HepG2 (cell line): ENCODE measurements at regions not wholly inside any gene's neighbourhood (a gene's known extent, or its start where the extent isn't known, plus 50 kb on each side); places are given as distances from the start of the nearest gene placed in this dataset.

Experiments used
- BCL6 ChIP-seq: IDR thresholded peaks from 2 replicates; pipeline ENCODE4 v1.6.1; 2016; ENCODE audit warnings: missing genetic modification reagents, missing compliant biosample characterization
- ELF3 ChIP-seq: IDR thresholded peaks from 2 replicates; pipeline ENCODE4 v1.6.1; 2016; ENCODE audit warnings: missing genetic modification reagents, missing compliant biosample characterization
- FOXJ3 ChIP-seq: sonication (generic); formaldehyde crosslinking; IDR thresholded peaks from 2 replicates; pipeline ENCODE4 v1.4.0; 2020; ENCODE audit warnings: missing genetic modification reagents, mild to moderate bottlenecking, borderline replicate concordance
- IRF2 ChIP-seq: IDR thresholded peaks from 2 replicates; pipeline ENCODE4 v1.6.1; 2018; ENCODE audit warnings: missing genetic modification reagents, missing compliant biosample characterization
- JUNB ChIP-seq: sonication (generic); formaldehyde crosslinking; IDR thresholded peaks from 2 replicates; pipeline ENCODE4 v1.8.0; 2022; ENCODE audit warnings: missing genetic modification reagents, mild to moderate bottlenecking, borderline replicate concordance
- NCOR1 ChIP-seq: fragments of 200-600 bp; sonication (generic); IDR thresholded peaks from 2 replicates; pipeline ENCODE4 v1.7.0; 2017; ENCODE audit warnings: antibody characterized with exemption, low read length, borderline replicate concordance
- NONO ChIP-seq, 2 experiments: fragments of 450-650 bp in 1 of 2; sonication (generic) in 1 of 2; formaldehyde crosslinking in 1 of 2; IDR thresholded peaks in 1 of 2; conservative IDR thresholded peaks in 1 of 2; 2 replicates each; pipeline versions ENCODE4 v1.6.1 to v1.8.0; 2017 to 2022; ENCODE audit warnings: mild to moderate bottlenecking in 1 of 2, missing genetic modification reagents in 1 of 2, moderate library complexity in 1 of 2
- RXRB ChIP-seq: IDR thresholded peaks from 2 replicates; pipeline ENCODE4 v1.6.1; 2016; ENCODE audit warnings: borderline replicate concordance, missing genetic modification reagents, missing compliant biosample characterization
- SOX13 ChIP-seq, 3 experiments: fragments of 450-650 bp in 1 of 3; sonication (generic) in 1 of 3; formaldehyde crosslinking in 1 of 3; IDR thresholded peaks in 2 of 3; conservative IDR thresholded peaks in 1 of 3; 2 replicates each; pipeline versions ENCODE4 v1.5.0 to v1.6.1; 2016 to 2020; ENCODE audit warnings: antibody characterized with exemption in 1 of 3, mild to moderate bottlenecking in 1 of 3, missing compliant biosample characterization in 1 of 3, missing genetic modification reagents in 1 of 3, moderate library complexity in 1 of 3
- SPEN ChIP-seq: sonication (generic); formaldehyde crosslinking; IDR thresholded peaks from 2 replicates; pipeline ENCODE4 v1.5.1; 2020; ENCODE audit warnings: low read depth, mild to moderate bottlenecking, missing genetic modification reagents
- TCF7 ChIP-seq: sonication (generic); IDR thresholded peaks from 2 replicates; pipeline ENCODE4 v1.6.1; 2016; ENCODE audit warnings: antibody characterized with exemption, low read depth
- ZNF790 ChIP-seq: sonication (generic); formaldehyde crosslinking; IDR thresholded peaks from 2 replicates; pipeline ENCODE4 v1.8.0; 2022; ENCODE audit warnings: missing genetic modification reagents, mild to moderate bottlenecking, borderline replicate concordance
- TF ChIP-seq, protein P1 (sequence below): IDR thresholded peaks from 2 replicates; pipeline ENCODE4 v1.6.1; 2016
- TF ChIP-seq, protein P2 (sequence below), 2 experiments: sonication (generic) in 1 of 2; formaldehyde crosslinking in 1 of 2; IDR thresholded peaks; 2 replicates each; pipeline versions ENCODE4 v1.5.1 to v1.6.1; 2011 to 2020; ENCODE audit warnings: borderline replicate concordance in 1 of 2, low read depth in 1 of 2, low read length in 1 of 2, mild to moderate bottlenecking in 1 of 2, missing genetic modification reagents in 1 of 2, moderate library complexity in 1 of 2
- TF ChIP-seq, protein P3 (sequence below): sonication (generic); formaldehyde crosslinking; IDR thresholded peaks from 2 replicates; pipeline ENCODE4 v1.5.0; 2020; ENCODE audit warnings: mild to moderate bottlenecking, missing genetic modification reagents
- TF ChIP-seq, protein P4 (sequence below): sonication (generic); formaldehyde crosslinking; IDR thresholded peaks from 2 replicates; pipeline ENCODE4 v1.8.0; 2022; ENCODE audit warnings: missing genetic modification reagents, mild to moderate bottlenecking, inconsistent platforms, borderline replicate concordance
- TF ChIP-seq, protein P5 (sequence below): sonication (generic); formaldehyde crosslinking; IDR thresholded peaks from 2 replicates; pipeline ENCODE4 v1.4.0; 2020; ENCODE audit warnings: missing genetic modification reagents, borderline replicate concordance

DNA sequence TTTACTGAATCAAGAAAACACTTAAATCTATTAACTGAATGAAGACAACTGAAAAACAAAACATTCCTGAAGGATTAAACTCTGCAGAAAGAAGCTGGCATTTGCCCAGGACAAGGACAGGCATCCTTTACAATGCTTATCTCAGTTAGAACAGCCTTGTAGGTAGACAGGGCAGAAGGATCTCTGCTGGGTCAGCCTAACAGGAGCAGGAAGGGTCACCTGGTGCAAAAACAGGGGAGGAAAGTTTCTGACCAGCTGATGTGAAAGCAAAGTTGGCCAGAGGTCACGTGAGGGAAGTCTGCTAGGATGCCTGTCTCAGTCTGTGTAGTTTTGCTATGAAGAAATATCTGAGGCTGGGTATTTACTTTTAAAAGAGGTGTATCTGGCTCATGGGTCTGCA is 348.6 kb downstream of the ANAPC1 start (continued):
- TF ChIP-seq, protein P1, sequence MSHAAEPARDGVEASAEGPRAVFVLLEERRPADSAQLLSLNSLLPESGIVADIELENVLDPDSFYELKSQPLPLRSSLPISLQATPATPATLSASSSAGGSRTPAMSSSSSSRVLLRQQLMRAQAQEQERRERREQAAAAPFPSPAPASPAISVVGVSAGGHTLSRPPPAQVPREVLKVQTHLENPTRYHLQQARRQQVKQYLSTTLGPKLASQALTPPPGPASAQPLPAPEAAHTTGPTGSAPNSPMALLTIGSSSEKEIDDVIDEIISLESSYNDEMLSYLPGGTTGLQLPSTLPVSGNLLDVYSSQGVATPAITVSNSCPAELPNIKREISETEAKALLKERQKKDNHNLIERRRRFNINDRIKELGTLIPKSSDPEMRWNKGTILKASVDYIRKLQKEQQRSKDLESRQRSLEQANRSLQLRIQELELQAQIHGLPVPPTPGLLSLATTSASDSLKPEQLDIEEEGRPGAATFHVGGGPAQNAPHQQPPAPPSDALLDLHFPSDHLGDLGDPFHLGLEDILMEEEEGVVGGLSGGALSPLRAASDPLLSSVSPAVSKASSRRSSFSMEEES (CRISPR knock-in tag), result peak; percentile 84
- TF ChIP-seq, protein P2, sequence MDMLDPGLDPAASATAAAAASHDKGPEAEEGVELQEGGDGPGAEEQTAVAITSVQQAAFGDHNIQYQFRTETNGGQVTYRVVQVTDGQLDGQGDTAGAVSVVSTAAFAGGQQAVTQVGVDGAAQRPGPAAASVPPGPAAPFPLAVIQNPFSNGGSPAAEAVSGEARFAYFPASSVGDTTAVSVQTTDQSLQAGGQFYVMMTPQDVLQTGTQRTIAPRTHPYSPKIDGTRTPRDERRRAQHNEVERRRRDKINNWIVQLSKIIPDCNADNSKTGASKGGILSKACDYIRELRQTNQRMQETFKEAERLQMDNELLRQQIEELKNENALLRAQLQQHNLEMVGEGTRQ (IDR thresholded peaks at IDR 0.05; ENCODE audit: low read depth, low read length), result peak; percentile 97
- TF ChIP-seq, protein P2 (CRISPR knock-in tag; IDR thresholded peaks at IDR 0.05; ENCODE audit: borderline replicate concordance), result peak; percentile 93; the same call in 1 of the 2 replicates
- TF ChIP-seq, protein P3, sequence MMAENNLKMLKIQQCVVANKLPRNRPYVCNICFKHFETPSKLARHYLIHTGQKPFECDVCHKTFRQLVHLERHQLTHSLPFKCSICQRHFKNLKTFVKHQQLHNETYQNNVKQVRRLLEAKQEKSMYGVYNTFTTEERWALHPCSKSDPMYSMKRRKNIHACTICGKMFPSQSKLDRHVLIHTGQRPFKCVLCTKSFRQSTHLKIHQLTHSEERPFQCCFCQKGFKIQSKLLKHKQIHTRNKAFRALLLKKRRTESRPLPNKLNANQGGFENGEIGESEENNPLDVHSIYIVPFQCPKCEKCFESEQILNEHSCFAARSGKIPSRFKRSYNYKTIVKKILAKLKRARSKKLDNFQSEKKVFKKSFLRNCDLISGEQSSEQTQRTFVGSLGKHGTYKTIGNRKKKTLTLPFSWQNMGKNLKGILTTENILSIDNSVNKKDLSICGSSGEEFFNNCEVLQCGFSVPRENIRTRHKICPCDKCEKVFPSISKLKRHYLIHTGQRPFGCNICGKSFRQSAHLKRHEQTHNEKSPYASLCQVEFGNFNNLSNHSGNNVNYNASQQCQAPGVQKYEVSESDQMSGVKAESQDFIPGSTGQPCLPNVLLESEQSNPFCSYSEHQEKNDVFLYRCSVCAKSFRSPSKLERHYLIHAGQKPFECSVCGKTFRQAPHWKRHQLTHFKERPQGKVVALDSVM, result no peak
- TF ChIP-seq SPEN (CRISPR knock-in tag), result no peak
- no peak for TF ChIP-seq ELF3 (CRISPR knock-in tag)
- no peak for TF ChIP-seq NCOR1
- TF ChIP-seq, protein P4, sequence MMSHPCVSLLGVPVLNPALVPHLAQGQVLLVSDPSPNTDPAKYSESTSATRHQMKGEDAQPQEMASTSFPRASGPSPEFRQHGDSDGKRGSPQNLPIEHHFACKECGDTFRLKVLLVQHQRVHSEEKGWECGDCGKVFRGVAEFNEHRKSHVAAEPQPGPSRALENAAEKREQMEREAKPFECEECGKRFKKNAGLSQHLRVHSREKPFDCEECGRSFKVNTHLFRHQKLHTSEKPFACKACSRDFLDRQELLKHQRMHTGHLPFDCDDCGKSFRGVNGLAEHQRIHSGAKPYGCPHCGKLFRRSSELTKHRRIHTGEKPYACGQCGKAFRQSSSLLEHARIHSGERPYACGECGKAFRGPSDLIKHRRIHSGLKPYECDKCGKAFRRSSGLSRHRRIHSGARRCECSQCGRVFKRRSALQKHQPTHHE (CRISPR knock-in tag), result no peak
- peak; percentile 66; the same call in 1 of the 2 replicates for TF ChIP-seq RXRB (CRISPR knock-in tag)
- no peak for TF ChIP-seq SOX13 (IDR thresholded peaks at IDR 0.05)
- TF ChIP-seq SOX13 (CRISPR knock-in tag; conservative IDR thresholded peaks at IDR 0.05 in 1 of 2, IDR thresholded peaks at IDR 0.05 in 1 of 2), result peak in 1 of 2 experiments; percentile 20; a peak in 1 of 4 replicates
- TF ChIP-seq NONO (IDR thresholded peaks at IDR 0.05), result no peak
- no peak for TF ChIP-seq NONO (CRISPR knock-in tag; conservative IDR thresholded peaks at IDR 0.05)
- TF ChIP-seq FOXJ3 (CRISPR knock-in tag), result no peak
- TF ChIP-seq TCF7, result no peak
- TF ChIP-seq IRF2, result no peak
- TF ChIP-seq, protein P5, sequence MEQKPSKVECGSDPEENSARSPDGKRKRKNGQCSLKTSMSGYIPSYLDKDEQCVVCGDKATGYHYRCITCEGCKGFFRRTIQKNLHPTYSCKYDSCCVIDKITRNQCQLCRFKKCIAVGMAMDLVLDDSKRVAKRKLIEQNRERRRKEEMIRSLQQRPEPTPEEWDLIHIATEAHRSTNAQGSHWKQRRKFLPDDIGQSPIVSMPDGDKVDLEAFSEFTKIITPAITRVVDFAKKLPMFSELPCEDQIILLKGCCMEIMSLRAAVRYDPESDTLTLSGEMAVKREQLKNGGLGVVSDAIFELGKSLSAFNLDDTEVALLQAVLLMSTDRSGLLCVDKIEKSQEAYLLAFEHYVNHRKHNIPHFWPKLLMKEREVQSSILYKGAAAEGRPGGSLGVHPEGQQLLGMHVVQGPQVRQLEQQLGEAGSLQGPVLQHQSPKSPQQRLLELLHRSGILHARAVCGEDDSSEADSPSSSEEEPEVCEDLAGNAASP (CRISPR knock-in tag), result peak; percentile 64; the same call in 1 of the 2 replicates
- TF ChIP-seq BCL6 (CRISPR knock-in tag), result 0 out of 2 replicates have a peak, but pooled peaks have one; percentile 28
- TF ChIP-seq JUNB (CRISPR knock-in tag), result no peak
- TF ChIP-seq ZNF790 (CRISPR knock-in tag), result no peak
